GM12891 (cell line): ENCODE measurements at regions not wholly inside any gene's neighbourhood (a gene's known extent, or its start where the extent isn't known, plus 50 kb on each side); places are given as distances from the start of the nearest gene placed in this dataset.
"Not testable (repeated sequence)": the region's sequence is repeated elsewhere in the genome, so short reads cannot be mapped to it uniquely, and the experiment has no call there.

ENCODE experiments used
- PAX5 ChIP-seq: IDR thresholded peaks from 2 replicates; pipeline ENCODE4 v1.6.1; 2011; ENCODE audit warnings: low read length, moderate library complexity, mild to moderate bottlenecking; ENCODE audit not compliant: insufficient read depth, severe bottlenecking
- POLR2A ChIP-seq: IDR thresholded peaks from 2 replicates; pipeline ENCODE4 v1.6.1; 2011; ENCODE audit warnings: low read depth, low read length, control low read depth
- POLR2AphosphoS5 ChIP-seq: IDR thresholded peaks from 2 replicates; pipeline ENCODE4 v1.6.1; 2011; ENCODE audit warnings: low read depth, low read length, control low read depth
- POU2F2 ChIP-seq: IDR thresholded peaks from 2 replicates; pipeline ENCODE4 v1.6.1; 2011; ENCODE audit warnings: low read depth, mild to moderate bottlenecking, control low read depth, low read length, moderate library complexity

DNA sequence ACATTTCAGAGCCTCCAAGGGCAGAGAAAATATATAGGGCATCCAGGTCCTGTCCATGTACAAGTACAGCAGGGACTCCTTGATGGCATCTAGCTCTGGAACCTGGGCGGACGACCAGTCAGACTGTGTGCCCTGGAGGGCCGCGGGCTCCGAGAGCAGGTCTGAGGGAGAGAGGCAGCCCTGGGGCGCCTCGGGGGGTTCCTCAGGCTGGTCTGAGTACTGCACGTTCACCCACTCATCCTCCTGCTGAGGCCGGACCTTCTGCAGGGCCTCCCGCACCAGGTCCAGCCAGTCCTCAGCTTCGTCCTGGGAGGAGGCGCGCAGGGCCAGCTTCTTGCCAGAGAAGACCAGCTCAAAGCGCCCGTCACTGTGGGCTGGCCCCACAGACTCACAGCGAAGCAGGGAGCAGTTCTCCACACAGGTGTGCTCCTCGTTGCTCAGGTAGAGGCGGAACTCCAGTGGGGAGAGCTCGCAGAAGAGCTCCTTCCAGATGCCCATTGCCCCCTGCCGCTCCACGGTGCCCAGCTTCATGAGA lies 118.8 kb downstream of the LRRC37A3 start:
- not testable (repeated sequence) for TF ChIP-seq POLR2AphosphoS5, POLR2A, POU2F2, PAX5
